ENCODE measurements at regions not wholly inside any gene's neighbourhood (a gene's known extent, or its start where the extent isn't known, plus 50 kb on each side); places are given as distances from the start of the nearest gene placed in this dataset.

- DNase-seq = no peak
Measured at GRCh38 chrX:3257471-3257870, 89.0 kb downstream of the MXRA5 start.

GRCh38 chrX:3256868-3257267 is 89.6 kb downstream of the MXRA5 start:
- no peak for DNase-seq

- DNase-seq = peak; percentile 8
Measured at GRCh38 chrX:3252744-3253143, 93.7 kb downstream of the MXRA5 start.

- DNase-seq = no peak
Measured at GRCh38 chrX:3250966-3251365, 95.5 kb downstream of the MXRA5 start.

- no peak for DNase-seq
Measured at GRCh38 chrX:3244955-3245354, 101.5 kb downstream of the MXRA5 start.

- no peak for DNase-seq
Measured at GRCh38 chrX:3244203-3244743, 102.2 kb downstream of the MXRA5 start.

DNA sequence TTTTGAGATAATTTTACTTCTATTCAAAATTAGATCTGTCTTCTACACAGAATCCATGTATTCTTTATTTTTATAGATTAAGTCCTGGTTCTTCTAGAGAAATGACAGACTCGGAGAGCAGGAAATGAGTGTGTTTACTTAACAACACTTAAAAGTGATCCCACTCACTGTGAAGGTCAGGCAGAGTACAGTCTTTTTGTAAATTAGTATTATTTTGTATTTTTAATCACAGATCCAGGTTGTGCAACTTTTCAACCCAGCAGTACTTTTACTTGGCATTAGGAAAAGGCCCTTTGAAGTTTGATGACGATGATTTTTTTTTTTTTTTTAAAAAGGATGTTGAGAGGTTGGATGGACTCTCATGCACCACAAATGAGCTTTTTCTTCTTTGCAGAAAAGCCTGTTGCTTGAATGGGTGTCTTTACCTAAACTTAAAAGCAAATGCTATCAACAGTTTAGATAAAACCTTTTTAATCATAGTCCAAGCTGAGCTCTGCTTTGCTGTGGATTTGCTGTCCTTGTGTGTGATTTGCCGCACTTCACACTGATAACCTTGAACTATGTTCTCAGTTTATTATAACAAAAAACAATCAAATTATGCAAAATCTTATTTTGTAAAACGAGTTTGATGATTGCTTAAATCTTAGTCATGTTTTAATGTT is 114.1 kb downstream of the MXRA5 start:
- DNase-seq = no peak

DNA sequence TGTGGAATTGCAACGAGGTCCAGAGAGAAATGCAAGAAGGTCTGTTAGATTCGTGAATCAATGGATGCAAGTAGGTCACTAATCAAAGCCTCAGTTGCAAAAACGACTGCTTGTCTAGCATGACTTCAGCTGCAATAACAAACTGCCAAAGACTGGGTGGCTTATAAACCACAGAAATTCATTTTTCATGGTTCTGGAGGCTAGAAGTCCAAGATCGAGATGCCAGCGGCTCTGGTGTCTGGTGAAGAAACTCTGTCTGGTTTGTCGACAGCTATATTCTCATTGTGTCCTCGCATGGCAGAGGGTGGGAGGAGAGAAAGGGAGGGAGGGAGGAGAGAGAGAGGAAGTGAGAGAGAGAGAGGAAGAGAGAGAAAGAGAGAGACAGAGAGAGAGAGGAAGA is 114.7 kb downstream of the MXRA5 start:
- DNase-seq = no peak

DNA sequence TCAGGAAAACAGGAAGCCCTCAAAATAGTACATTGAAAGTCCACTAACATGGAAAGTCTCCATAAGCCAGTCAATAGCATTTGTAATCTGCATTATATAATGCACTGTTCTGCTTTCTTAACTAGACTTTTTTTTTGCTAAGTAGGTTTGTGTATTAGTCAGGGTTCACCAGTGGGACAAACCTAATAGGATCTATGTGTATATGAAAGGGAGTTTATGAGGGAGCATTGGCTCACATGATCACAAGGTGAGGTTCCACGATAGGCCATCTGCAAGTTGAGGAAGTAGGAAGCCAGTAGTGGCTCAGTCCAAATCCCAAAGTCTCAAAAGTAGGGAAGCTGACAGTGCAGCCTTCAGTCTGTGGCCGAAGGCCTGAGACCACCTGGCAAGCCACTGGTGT is 116.0 kb downstream of the MXRA5 start:
- no peak for DNase-seq

- DNase-seq = no peak
Measured at GRCh38 chrX:3227526-3227925, 118.9 kb downstream of the MXRA5 start.

DNA sequence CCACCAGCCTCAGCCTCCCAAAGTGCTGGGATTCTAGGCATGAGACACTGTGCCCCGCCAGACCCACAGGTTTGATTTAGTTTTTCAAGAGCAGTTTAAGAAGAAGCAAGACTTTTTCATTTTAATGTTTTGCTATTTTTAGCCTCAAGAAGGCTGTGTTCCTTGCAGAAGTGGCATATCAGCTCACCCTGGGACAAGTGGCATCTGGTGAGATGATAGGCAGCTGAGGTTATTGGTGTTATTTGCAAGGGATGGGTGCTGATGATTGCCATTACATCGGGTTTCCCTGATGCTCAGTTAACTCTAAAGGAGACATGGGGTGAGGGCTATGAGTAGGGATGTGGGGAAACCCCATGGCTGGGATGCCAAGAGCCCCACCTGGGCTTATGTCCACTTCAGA is 120.4 kb downstream of the MXRA5 start:
- DNase-seq = no peak

- DNase-seq = no peak
Measured at GRCh38 chrX:3221643-3222042, 124.8 kb downstream of the MXRA5 start.

- no peak for DNase-seq
Measured at GRCh38 chrX:3219667-3220066, 126.8 kb downstream of the MXRA5 start.

- DNase-seq = no peak
Measured at GRCh38 chrX:3219231-3219630, 127.2 kb downstream of the MXRA5 start.

DNA sequence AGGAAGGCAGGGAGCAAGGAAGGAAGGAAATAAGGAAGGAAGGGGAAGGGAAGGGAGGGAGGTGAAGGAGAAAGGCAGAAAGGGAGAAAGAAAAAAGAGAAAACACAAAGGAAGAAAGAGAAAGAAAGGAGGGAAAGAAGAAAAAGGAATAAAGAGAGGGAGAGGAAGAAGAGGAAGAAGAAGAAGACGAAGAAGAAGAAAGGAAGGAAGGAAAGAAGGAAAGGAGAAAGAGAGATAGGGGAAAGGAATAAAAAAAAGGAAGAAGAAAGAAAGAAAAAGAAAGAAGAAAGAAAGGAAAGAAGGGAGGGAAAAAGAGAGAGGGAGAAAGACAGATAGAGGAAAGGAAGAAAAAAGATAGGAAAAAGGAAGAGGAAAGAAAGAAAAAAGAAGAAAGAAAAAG is 128.0 kb downstream of the MXRA5 start:
- no peak for DNase-seq

DNA sequence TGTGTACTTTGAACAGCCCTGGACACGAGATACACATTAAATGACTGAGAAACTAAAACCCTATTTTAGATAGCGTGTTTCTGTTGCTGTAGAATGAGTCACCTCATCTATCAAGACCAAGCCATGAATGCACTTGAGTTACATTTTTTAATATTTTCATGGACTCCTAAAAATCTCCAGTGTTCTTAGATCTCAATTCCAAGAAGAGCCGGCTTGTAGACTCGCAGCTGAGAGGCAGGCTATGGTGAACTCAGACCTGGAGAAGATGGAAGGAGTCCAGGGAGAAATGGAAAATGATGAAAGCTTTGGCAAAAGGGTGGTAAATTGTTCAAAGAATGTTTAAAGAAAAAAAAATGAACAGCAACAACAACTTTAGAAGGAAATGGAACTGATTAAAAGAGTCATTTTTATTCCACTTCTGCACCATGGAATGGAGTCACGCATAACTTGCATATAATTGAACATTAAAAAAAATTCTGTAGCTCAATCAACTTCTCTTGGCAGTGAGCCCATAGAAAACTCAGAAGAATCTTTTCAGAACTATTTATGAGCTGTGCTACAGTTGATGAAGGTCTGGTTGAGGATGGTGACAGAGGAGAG is 129.8 kb downstream of the MXRA5 start:
- no peak for DNase-seq

DNA sequence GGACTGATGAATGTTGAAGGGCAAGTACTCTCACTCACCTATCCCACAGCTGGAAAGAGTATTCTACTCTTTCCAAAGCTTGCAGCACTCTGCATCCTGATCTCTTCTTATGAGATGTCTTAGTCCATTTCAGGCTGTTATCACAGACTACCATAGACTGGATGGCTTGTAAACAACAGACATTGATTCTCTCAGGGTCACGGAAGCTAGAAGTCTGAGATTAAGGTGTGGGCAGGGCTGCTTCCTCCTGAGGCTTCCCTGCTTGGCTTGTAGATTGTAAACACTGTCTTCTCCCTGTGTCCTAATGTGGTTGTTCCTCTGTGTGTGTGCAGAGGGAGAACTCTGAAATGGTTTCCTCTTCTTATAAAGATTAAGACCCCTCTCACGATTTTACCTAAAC is 131.2 kb downstream of the MXRA5 start:
- DNase-seq = no peak

- DNase-seq = no peak
Measured at GRCh38 chrX:3206314-3206713, 140.1 kb downstream of the MXRA5 start.

DNA sequence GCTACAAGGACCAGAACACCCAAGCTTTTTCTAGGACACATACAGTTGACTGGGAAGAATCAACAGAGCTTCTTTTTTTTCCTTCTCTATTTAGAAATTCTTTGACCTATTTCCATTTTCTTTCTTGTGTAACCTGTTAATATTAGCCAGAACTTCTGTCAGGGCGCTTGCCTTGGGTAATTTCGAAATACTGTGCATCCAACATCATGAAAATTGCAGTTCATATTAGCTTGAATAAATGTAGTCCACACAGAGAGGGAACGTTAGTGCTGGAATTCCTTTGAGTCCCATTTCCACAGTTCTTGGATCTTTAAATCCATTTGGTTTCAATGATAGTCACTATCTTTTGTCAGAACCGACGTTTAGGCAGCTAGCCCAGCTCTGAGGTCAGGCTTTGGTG is 141.8 kb downstream of the MXRA5 start:
- no peak for DNase-seq

DNA sequence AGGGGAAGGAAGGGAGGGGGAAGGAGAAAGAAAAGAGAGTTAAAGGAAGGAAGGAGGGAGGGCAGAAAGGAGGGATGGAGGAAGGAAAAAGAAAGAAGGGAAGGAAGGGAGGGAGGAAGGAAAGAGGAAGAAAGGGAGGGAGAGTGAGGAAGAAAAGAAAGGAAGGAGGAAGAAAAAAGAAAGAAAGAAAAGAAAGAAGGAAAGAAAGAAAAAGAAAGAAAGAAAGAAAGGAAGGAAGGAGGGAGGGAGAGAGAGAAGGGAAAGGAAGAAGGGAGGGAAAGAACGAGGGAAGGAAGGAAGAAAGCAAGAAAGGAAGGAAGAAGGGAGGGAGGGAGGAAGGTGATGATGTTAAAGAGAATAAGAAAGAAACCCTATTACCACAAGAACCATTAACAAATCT is 150.6 kb downstream of the MXRA5 start:
- no peak for DNase-seq

DNA sequence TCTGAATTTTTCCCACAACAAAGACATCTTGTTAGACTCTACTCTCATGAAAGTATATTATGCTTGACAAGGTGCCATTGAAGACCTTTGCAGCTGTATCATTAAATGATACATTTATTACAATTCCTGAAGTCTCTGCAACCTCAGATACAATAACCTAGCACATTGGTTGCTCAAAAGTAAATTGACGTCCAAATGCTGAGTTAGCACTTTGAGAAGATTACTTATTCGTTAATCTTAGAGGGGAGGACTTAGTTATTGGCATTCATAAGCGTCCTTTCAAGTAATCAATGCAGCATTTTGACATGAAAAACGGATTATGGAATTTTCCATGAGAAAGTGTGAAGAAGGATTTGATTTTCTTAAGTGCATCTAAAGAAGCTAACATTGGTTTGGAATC is 151.6 kb downstream of the ARSF start:
- no peak for DNase-seq

- DNase-seq = no peak
Measured at GRCh38 chrX:3191796-3192195, 150.5 kb downstream of the ARSF start.

DNA sequence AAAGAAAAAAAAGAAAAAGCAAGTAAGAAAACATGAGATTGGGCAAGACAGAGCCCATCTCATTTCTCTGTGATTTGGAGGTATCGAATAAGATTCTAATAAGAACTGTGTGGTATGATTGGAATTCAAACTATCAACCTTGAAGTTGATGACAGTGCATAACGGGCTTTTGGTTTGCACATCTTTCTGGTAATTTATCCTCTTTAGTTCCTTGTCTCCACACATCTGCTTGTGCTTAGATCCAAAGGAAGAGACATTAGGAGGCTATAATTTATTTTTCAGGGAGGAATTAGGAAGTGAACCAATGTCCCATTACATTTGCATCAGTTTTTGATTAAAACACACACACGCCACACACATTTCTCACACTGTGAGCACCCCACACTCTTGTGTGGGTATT is 149.9 kb downstream of the ARSF start:
- no peak for DNase-seq

- DNase-seq = no peak
Measured at GRCh38 chrX:3184176-3184930, 143.1 kb downstream of the ARSF start.

Measured in midbrain (tissue), 1 donor.